Suprapubic skin (tissue), 4 donors: ENCODE measurements at regions not wholly inside any gene's neighbourhood (a gene's known extent, or its start where the extent isn't known, plus 50 kb on each side); places are given as distances from the start of the nearest gene placed in this dataset.

Experiments
- DNase-seq, 2 donors: peaks; one replicate each; pipeline ENCODE4 v3.0.0-alpha.2; 2019; ENCODE audit warnings: low spot score in 2 of 2
- H3K27ac ChIP-seq: fragments of 200-600 bp; sonication (generic); one replicate; pipeline ENCODE4 v1.5.1; 2019
- H3K27me3 ChIP-seq: fragments of 200-600 bp; sonication (generic); one replicate; pipeline ENCODE4 v1.5.1; 2019
- H3K36me3 ChIP-seq: fragments of 200-600 bp; sonication (generic); one replicate; pipeline ENCODE4 v1.5.1; 2019
- H3K4me1 ChIP-seq: fragments of 200-600 bp; sonication (generic); one replicate; pipeline ENCODE4 v1.5.1; 2019
- H3K4me3 ChIP-seq: fragments of 200-600 bp; sonication (generic); one replicate; pipeline ENCODE4 v1.5.1; 2019; ENCODE audit warnings: mild to moderate bottlenecking
- H3K9me3 ChIP-seq: fragments of 200-600 bp; sonication (generic); one replicate; pipeline ENCODE4 v1.5.1; 2019
- CTCF ChIP-seq, 2 donors: fragments of 200-600 bp in 1 of 2; fragments of 450-650 bp in 1 of 2; sonication (generic) in 1 of 2; IDR thresholded peaks; one replicate each; pipeline ENCODE4 v1.5.1; 2016 to 2019; ENCODE audit warnings: antibody characterized with exemption in 2 of 2, mild to moderate bottlenecking in 1 of 2, moderate library complexity in 1 of 2
- EP300 ChIP-seq: sonication (generic); formaldehyde crosslinking; IDR thresholded peaks from one replicate; pipeline ENCODE4 v1.6.1; 2017; ENCODE audit warnings: antibody characterized with exemption
- POLR2A ChIP-seq, 2 donors: fragments of 450-650 bp; IDR thresholded peaks; one replicate each; pipeline ENCODE4 v1.6.1; 2017; ENCODE audit warnings: antibody characterized with exemption in 2 of 2, mild to moderate bottlenecking in 2 of 2, moderate library complexity in 2 of 2
- POLR2AphosphoS5 ChIP-seq, 3 donors: sonication (generic); formaldehyde crosslinking; IDR thresholded peaks; one replicate each; pipeline ENCODE4 v1.6.1; 2017; ENCODE audit warnings: antibody characterized with exemption in 3 of 3
- WGBS: methylation state at CpG from one replicate; pipeline ENCODE4 v1.1.5; 2018; 5-methylcytosine and 5-hydroxymethylcytosine counted together

GRCh38 chr7:34281260-34281659, 375.9 kb downstream of the BMPER start:
- no peaks in the 10 kb centered on the region for H3K27me3 ChIP-seq
- H3K4me1 ChIP-seq = no peaks in the 10 kb centered on the region
- WGBS = 91% methylated on average over 1 of the region's 1 CpG
- H3K9me3 ChIP-seq = peaks cover 5% of the 10 kb centered on the region
- no peak overlapping the region for H3K4me3 ChIP-seq
- no peak for DNase-seq
- no peaks in the 10 kb centered on the region for H3K36me3 ChIP-seq
- no peak overlapping the region for H3K27ac ChIP-seq
- no peak for TF ChIP-seq EP300

GRCh38 chr7:34282271-34282670, 375.7 kb upstream of the NPSR1 start:
- Histone ChIP-seq H3K4me3 (no peak overlapping the region), H3K9me3 (peaks cover 5% of the 10 kb centered on the region), H3K27me3 (no peaks in the 10 kb centered on the region), H3K4me1 (no peaks in the 10 kb centered on the region), H3K36me3 (no peaks in the 10 kb centered on the region), H3K27ac (no peak overlapping the region)
- DNase-seq = no peak
- TF ChIP-seq CTCF (IDR thresholded peaks at IDR 0.05) (no peak), EP300 (no peak), POLR2AphosphoS5 (IDR thresholded peaks at IDR 0.05) (no peak), POLR2A (IDR thresholded peaks at IDR 0.05) (no peak)
- WGBS = 15% methylated on average over 1 of the region's 1 CpG

DNA sequence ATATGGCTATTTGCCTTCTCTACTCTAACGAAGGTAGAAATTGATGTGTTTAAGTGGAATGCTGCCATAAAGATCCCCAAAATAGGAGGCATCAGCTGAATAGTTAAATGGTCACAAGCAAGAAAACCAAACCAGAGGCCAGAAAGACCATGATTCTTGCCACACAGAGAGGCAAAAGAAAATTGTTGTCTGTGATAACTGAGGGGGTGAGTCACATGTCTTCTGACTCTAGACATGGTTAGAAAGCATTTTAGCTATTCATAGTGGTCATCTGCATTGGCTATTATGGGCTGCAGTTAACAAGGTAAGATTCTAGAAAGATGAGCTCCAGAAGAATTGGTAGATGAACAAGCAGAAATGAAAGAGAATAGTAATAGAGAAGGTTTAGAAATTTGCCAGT, 361.4 kb upstream of the NPSR1 start:
- no peaks in the 10 kb centered on the region for H3K36me3 ChIP-seq
- WGBS = 65% methylated on average over 1 of the region's 1 CpG
- H3K27me3 ChIP-seq = no peaks in the 10 kb centered on the region
- no peak overlapping the region for H3K4me3 ChIP-seq
- no peak overlapping the region for H3K27ac ChIP-seq
- DNase-seq = no peak
- no peaks in the 10 kb centered on the region for H3K4me1 ChIP-seq
- no peak for TF ChIP-seq CTCF (IDR thresholded peaks at IDR 0.05)
- no peak for TF ChIP-seq POLR2AphosphoS5 (IDR thresholded peaks at IDR 0.05)
- no peak for TF ChIP-seq POLR2A (IDR thresholded peaks at IDR 0.05)
- TF ChIP-seq EP300 = no peak
- H3K9me3 ChIP-seq = no peaks in the 10 kb centered on the region

GRCh38 chr7:34298492-34299013, 359.5 kb upstream of the NPSR1 start:
- no peak for TF ChIP-seq CTCF (IDR thresholded peaks at IDR 0.05)
- no peak for TF ChIP-seq POLR2AphosphoS5 (IDR thresholded peaks at IDR 0.05)
- TF ChIP-seq POLR2A (IDR thresholded peaks at IDR 0.05) = no peak
- no peak for TF ChIP-seq EP300
- H3K4me3 ChIP-seq = no peak overlapping the region
- 67% methylated on average over 4 of the region's 4 CpGs for WGBS
- no peaks in the 10 kb centered on the region for H3K27me3 ChIP-seq
- H3K27ac ChIP-seq = no peak overlapping the region
- DNase-seq = no peak
- H3K4me1 ChIP-seq = no peaks in the 10 kb centered on the region
- H3K9me3 ChIP-seq = no peaks in the 10 kb centered on the region
- H3K36me3 ChIP-seq = no peaks in the 10 kb centered on the region

GRCh38 chr7:34299066-34299465, 359.0 kb upstream of the NPSR1 start:
- no peak for DNase-seq
- TF ChIP-seq CTCF (IDR thresholded peaks at IDR 0.05) = no peak
- TF ChIP-seq EP300 = no peak
- no peak for TF ChIP-seq POLR2AphosphoS5 (IDR thresholded peaks at IDR 0.05)
- WGBS = 81% methylated on average over 4 of the region's 4 CpGs
- Histone ChIP-seq H3K27me3 (no peaks in the 10 kb centered on the region), H3K4me1 (no peaks in the 10 kb centered on the region), H3K27ac (no peak overlapping the region), H3K4me3 (no peak overlapping the region), H3K9me3 (no peaks in the 10 kb centered on the region), H3K36me3 (no peaks in the 10 kb centered on the region)

DNA sequence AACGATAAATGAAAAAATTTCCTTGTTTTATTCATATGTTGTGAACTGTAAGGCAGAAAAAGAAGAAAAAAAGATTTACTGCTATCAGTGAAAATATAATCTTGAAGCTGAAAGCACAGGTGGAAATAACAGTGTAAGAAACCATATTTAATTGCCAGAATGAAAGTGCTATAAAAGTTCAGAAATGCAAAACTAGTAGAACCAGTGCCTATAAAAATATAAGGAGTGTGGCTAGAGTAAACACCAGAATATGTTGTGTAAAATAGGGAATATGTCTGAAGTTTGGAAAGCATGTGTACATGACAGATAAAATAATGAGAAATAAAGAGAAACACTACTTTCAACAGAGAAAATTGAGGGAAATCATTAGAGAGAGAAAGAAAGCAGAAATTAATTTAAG, 350.5 kb upstream of the NPSR1 start:
- no peak for TF ChIP-seq POLR2A (IDR thresholded peaks at IDR 0.05)
- TF ChIP-seq EP300 = no peak
- no peak for TF ChIP-seq CTCF (IDR thresholded peaks at IDR 0.05)
- no peak for TF ChIP-seq POLR2AphosphoS5 (IDR thresholded peaks at IDR 0.05)
- Histone ChIP-seq H3K9me3 (no peaks in the 10 kb centered on the region), H3K4me1 (no peaks in the 10 kb centered on the region), H3K36me3 (no peaks in the 10 kb centered on the region), H3K4me3 (no peak overlapping the region), H3K27me3 (no peaks in the 10 kb centered on the region), H3K27ac (no peak overlapping the region)
- 59% methylated on average over 1 of the region's 1 CpG for WGBS
- no peak for DNase-seq
